PC-3 (cell line): ENCODE measurements at regions not wholly inside any gene's neighbourhood (a gene's known extent, or its start where the extent isn't known, plus 50 kb on each side); places are given as distances from the start of the nearest gene placed in this dataset.

Experiments used
- ATAC-seq: fragments of 200-7000 bp; cut with Tn5 transposase; 2 replicates; pipeline ENCODE4 v1.9.1; 2020; ENCODE audit warnings: mild to moderate bottlenecking, moderate library complexity
- BruUV-seq: library from RNA; stranded (reverse); fragments of 400-500 nt; replicated peaks from 2 replicates; lab custom pipeline; 2021; lab: Mats Ljungman, UMichigan
- CTCF ChIA-PET: fragments of 300-600 bp; sonication (Branson Sonifier 250); formaldehyde crosslinking; loops from one replicate; lab custom pipeline; 2022; ENCODE audit warnings: antibody characterized with exemption; lab: Charles Lee
- POLR2A ChIA-PET: fragments of 300-600 bp; sonication (Branson Sonifier 250); formaldehyde crosslinking; loops from one replicate; lab custom pipeline; 2022; ENCODE audit warnings: antibody characterized with exemption; ENCODE audit not compliant: unreplicated experiment; lab: Charles Lee
- DNase-seq: peaks from one replicate; pipeline ENCODE4 v3.0.0-alpha.2; 2015
- H2AFZ ChIP-seq: fragments of 300-600 bp; sonication (generic); 2 replicates; pipeline ENCODE4 v1.6.0; 2016; ENCODE audit warnings: antibody characterized with exemption, low read length
- H3F3A ChIP-seq: fragments of 300-600 bp; sonication (generic); one replicate; pipeline ENCODE4 v1.6.0; 2017; ENCODE audit warnings: antibody characterized with exemption, low read length, control low read depth, mild to moderate bottlenecking; ENCODE audit not compliant: unreplicated experiment
- H3K27ac ChIP-seq: fragments of 300-600 bp; sonication (generic); 2 replicates; pipeline ENCODE4 v1.5.1; 2016; ENCODE audit warnings: mild to moderate bottlenecking, low read length
- H3K27me3 ChIP-seq: fragments of 300-600 bp; sonication (generic); 2 replicates; pipeline ENCODE4 v1.6.1; 2016; ENCODE audit warnings: low read length, mixed read lengths
- H3K36me3 ChIP-seq: fragments of 300-600 bp; sonication (generic); 2 replicates; pipeline ENCODE4 v1.6.1; 2016; ENCODE audit warnings: low read depth, mixed run types, low read length, mixed read lengths
- H3K4me1 ChIP-seq: fragments of 300-600 bp; sonication (generic); 2 replicates; pipeline ENCODE4 v1.5.1; 2016; ENCODE audit warnings: low read length; ENCODE audit not compliant: insufficient read depth
- H3K4me2 ChIP-seq: fragments of 300-600 bp; sonication (generic); 2 replicates; pipeline ENCODE4 v1.6.0; 2016; ENCODE audit warnings: low read length
- H3K4me3 ChIP-seq: fragments of 300-600 bp; sonication (generic); 2 replicates; pipeline ENCODE4 v1.5.1; 2016; ENCODE audit warnings: mild to moderate bottlenecking, low read length, mixed read lengths
- H3K79me2 ChIP-seq: fragments of 300-600 bp; sonication (generic); 2 replicates; pipeline ENCODE4 v1.6.1; 2017; ENCODE audit warnings: low read length, mixed read lengths
- H3K9ac ChIP-seq: fragments of 300-600 bp; sonication (generic); 2 replicates; pipeline ENCODE4 v1.6.0; 2016; ENCODE audit warnings: mild to moderate bottlenecking, low read length
- H3K9me2 ChIP-seq: fragments of 300-600 bp; sonication (generic); replicated peaks from 2 replicates; pipeline ENCODE4 v1.6.1; 2016; ENCODE audit warnings: mixed run types, low read length, mixed read lengths
- H3K9me3 ChIP-seq: fragments of 300-600 bp; sonication (generic); 2 replicates; pipeline ENCODE4 v1.6.1; 2016; ENCODE audit warnings: low read length, mixed read lengths
- H4K20me1 ChIP-seq: fragments of 300-600 bp; sonication (generic); 2 replicates; pipeline ENCODE4 v1.6.1; 2016; ENCODE audit warnings: low read length, mixed read lengths
- CTCF ChIP-seq: fragments of 300-600 bp; sonication (generic); conservative IDR thresholded peaks from 2 replicates; pipeline ENCODE4 v1.5.1; 2017; ENCODE audit warnings: antibody characterized with exemption, low read depth, mild to moderate bottlenecking, low read length
- EZH2 ChIP-seq: fragments of 300-600 bp; sonication (generic); IDR thresholded peaks from one replicate; pipeline ENCODE4 v1.6.1; 2017; ENCODE audit warnings: antibody characterized with exemption, mild to moderate bottlenecking, low read length; ENCODE audit not compliant: unreplicated experiment
- EZH2phosphoT487 ChIP-seq: fragments of 300-600 bp; sonication (generic); IDR thresholded peaks from 2 replicates; pipeline ENCODE4 v1.6.1; 2018; ENCODE audit warnings: mild to moderate bottlenecking, antibody characterized with exemption, low read length, borderline replicate concordance
- intact Hi-C: fragments of 100-400 bp; cut with micrococcal nuclease; formaldehyde crosslinking; loops from 2 replicates; pipeline ENCODE4 v1.9.0; 2023

DNA sequence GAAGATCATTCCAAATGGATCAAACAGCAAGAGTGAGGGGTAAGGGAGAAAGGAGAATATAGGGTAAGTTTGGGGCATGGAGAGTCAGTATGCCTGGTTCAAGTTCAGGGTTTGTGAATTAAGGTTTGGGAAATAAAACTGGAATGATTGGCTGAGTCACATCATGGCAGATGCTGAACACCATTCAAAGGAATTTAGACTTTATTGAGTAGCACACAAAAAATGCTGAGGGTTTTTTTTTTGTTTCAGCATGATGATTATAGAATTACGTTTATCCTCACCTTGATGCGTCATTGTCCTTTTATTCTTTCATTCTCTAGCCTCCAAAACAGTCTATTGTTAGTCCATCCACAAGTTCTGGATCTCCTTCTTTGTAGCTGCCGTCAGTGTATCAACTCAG is 220.0 kb upstream of the UMPS start:
- TF ChIP-seq CTCF (no peak), EZH2 (no peak), EZH2phosphoT487 (no peak)
- Histone ChIP-seq H3K27ac (no peak overlapping the region), H3K27me3 (peaks cover 3% of the 10 kb centered on the region; the same call in 1 of the 2 replicates), H3K9me3 (no peaks in the 10 kb centered on the region), H3K9me2 (no peaks in the 10 kb centered on the region), H4K20me1 (no peaks in the 10 kb centered on the region), H3F3A (no peaks in the 10 kb centered on the region), H2AFZ (no peak overlapping the region), H3K4me1 (peaks cover 20% of the 10 kb centered on the region), H3K79me2 (no peaks in the 10 kb centered on the region), H3K36me3 (no peaks in the 10 kb centered on the region), H3K4me3 (no peak overlapping the region), H3K4me2 (peak overlapping the region; percentile 14; the same call in 1 of the 2 replicates), H3K9ac (no peak overlapping the region)
- DNase-seq (peak; percentile 73), ATAC-seq (no peak)
- no TSS peak for BruUV-seq
- ChIA-PET CTCF (no interaction called here), POLR2A (no interaction called here)
- intact Hi-C loops, result no loop called here

DNA sequence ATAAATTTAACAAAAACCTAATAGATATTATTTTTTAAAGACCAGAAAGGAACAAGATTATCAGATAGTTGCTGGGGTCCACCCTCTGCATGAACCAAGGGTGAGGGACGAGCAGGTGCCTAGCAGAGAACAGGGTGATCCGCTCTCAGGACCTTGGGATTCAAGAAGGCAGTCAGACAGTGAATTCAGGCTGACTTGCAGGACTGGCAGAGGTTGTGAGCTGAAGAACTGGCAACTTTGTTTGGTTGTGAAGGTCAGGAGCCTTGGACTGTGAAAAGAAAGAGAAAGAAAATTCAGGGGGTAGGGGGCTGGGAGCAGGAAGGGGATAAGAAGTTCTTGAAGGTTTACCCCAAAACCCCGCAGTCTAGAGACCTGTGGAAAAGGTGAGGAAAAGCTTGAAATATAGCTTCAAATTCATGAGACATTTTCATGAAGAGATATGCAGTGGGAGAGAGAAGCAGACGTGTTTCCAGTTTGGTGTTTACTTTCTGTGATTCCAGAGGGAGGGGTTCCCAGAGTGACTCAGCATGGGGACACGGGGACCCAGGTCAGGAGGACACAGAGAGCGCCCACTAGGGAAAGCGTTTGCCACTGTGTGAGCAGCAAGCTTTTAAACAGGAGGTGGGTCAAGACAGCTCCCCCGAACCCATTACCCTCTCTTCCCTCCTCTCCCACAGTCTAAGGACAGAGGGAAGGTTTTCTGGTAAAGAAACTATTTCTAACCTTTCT is 217.2 kb upstream of the UMPS start:
- BruUV-seq, result no TSS peak
- no peak for ATAC-seq
- POLR2A ChIA-PET, result interaction anchor here (0.7 kb wide), 1 partner anchor 163 kb away, joined by 5 read pairs; no protein-coding TSS in a partner anchor

More for the DNA sequence above, 217.2 kb upstream of the UMPS start:
- Histone ChIP-seq H3K27ac (no peak overlapping the region), H3K9ac (no peak overlapping the region), H3K9me3 (no peaks in the 10 kb centered on the region), H3K4me1 (peaks cover 20% of the 10 kb centered on the region), H3K4me2 (peak overlapping the region; percentile 33), H3F3A (no peaks in the 10 kb centered on the region), H3K79me2 (no peaks in the 10 kb centered on the region), H2AFZ (peak overlapping the region; percentile 27), H3K4me3 (no peak overlapping the region), H3K27me3 (no peaks in the 10 kb centered on the region), H4K20me1 (no peaks in the 10 kb centered on the region), H3K9me2 (no peaks in the 10 kb centered on the region), H3K36me3 (no peaks in the 10 kb centered on the region)
- TF ChIP-seq CTCF (peak; percentile 29; the same call in 1 of the 2 replicates), EZH2 (no peak), EZH2phosphoT487 (no peak)
- intact Hi-C loops, result no loop called here
- CTCF ChIA-PET, result no interaction called here
- DNase-seq, result peak; percentile 37
